GM19438 (cell line): ENCODE measurements at regions not wholly inside any gene's neighbourhood (a gene's known extent, or its start where the extent isn't known, plus 50 kb on each side); places are given as distances from the start of the nearest gene placed in this dataset.

Source experiments
- ATAC-seq: cut with Tn5 transposase; IDR thresholded peaks from one replicate; pipeline ENCODE4 v1.9.1; 2021; ENCODE audit warnings: low read depth; ENCODE audit not compliant: unreplicated experiment

DNA sequence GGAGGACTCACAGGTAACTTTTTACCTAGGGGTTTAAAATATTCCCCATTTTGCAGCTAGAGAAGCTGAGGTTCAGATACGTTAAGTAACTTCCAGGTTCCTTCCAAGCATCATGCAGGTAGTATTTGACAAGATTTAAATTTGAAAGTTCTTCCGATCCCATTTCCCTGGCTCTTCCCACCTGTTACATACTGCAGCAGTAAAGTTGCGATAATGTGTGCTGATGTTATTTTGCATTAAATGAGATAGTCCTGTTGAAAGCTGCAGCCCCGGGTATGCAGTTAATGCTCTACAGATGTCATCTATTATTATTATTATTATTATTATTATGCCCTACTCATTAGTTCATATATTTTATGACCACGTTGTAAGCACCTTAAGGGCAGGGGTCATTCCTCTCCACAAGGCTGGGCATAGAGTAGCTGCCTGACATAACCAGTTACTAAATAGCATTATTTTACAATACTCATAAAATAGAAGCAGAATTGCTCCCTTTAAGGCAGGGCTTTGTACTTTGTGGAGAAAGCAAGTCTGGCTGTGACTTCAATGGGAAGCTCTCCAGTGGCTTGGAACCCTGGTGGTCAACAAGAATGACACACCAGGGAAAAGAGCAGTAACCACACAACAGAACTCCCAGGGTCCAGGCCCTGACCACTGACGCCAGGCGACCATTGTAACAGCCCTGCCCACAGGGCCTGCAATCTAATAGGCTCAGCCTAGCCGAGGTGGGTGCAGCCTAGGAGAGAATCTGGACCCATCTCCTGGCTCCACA is 90.8 kb upstream of the CALM2 start:
- ATAC-seq = no peak

DNA sequence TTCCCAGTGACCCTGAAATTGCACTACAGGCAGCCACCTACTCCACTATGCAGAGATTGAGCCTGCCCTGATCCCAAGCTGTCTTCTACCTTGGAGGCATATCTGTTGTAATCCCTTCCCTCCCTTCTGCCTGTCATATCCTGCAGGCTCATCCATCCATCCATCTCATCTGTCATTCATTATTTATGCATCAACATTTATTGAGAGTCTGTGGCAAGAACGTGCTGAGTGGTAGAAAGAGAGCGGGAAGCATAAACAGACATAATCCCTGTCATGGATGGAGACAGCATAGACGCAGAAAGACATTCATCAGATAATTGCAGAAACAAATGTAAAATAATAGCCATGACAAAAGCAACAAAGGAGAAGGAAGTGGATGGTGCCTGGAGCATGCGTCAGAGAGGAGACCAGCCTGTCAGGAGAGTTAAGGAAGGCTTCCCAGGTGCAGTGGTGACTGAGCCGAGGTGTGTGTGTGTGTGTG is 89.5 kb upstream of the CALM2 start:
- no peak for ATAC-seq

DNA sequence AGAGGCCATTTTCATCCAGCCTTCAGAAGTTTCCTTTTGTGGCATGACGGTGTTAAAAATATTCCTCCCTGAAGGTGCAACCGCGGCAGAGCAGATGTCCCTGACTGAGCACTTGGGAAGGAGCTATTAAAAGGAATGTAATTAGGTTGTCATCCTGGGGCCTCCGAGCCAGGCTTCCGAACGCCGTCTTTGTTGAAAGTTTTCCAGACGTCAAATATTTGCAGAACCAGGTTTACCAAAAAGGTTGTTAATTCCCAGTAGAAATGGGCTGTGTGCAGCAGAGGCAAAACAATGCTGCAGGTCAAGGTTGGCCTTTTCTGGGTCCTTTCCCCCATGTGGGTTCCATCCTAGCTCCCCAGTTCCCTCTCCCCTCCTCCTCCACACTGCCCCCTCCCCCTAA is 88.8 kb upstream of the CALM2 start:
- no peak for ATAC-seq

DNA sequence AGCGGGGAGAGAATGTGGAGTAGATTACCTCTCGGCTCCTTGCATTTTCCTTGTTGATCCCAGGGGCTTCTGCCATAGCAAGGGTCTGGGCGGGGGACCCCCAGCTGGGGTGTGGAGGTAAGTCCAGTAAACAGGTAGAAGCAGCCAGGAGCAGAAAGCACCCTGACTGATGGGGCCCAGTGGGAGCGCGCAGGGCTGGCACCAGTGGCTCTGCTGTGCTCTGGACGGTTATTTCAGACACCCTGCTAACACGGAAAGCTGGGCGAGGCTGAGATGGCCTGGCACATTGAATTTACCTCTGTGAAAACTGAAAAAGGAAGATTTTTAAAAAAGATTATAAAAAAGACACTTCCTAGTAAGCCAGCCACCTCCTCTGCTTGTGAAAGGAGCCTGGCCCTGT is 88.4 kb upstream of the CALM2 start:
- no peak for ATAC-seq

DNA sequence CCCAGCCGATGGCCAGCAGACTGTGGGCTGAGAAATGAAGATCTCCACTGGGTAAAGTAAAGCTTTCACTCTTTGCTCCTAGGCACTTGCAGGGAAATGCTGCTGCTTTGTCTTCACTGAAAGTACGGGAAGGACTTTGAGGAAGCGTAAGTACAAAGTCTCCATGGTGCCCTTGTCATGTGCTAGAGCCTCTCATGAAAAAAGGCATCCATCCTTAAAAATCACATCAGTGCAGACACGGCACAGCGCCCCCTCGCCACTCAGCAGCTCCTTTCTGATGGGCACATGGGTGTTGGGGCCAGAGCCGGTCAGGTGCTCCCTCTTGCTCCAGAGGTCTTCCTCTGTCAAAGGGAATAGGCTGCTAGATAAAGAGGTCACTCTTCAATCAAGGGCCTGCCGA is 87.8 kb upstream of the CALM2 start:
- no peak for ATAC-seq

DNA sequence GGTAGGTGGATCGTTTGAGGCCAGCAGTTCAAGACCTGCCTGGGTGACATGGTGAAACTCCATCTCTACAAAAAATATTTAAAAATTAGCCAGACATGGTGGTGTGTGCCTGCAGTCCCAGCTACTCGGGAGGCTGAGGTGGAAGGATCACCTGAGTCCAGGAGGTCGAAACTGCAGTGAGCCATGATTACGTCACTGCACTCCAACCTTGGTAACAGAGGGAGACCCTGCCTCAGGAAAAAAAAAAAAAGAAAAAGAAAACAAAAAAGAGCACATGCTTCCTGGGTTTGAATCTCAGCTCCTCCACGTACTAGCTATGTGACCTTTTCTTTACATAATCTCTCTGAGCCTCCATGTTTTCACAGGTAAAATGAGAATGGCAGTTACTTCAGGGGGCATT is 86.3 kb upstream of the CALM2 start:
- ATAC-seq = no peak

DNA sequence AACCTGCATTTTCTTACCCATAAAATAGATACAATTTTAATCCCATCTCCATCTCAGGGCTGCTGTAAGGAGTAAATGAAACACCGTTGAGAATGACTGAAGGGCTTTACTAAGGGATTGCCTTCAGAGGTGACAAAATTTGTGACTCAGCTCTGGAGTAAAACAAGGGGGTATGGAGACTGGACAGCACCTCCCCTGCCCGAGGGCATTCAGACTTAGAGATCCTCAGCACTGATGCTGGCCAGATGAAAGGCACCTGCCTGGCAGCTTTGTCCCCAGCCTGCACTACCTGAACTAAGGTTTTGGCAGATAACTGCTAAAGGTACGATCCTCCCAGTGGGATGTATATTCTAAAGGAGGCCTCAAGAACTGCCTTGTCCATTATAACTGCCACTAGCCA is 84.7 kb upstream of the CALM2 start:
- no peak for ATAC-seq

DNA sequence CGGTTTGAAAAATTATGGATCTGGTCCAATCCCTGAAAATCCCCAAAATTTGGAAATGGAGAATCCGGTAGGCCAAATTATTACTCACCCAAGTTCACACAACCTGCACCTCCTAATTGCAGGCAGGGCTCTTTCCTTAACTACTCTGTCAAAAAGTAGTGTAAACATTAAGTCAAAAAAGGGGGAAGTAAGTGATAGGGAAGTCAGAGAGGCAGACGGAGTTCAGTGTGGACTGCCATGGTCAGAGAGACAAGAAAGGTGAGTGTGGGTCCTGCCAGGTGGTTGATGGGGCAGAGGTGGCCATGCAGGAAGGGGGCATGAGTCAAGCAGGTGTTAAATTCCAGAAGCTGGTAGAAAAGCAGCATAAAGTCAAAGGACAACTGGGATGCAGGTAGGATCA is 83.5 kb upstream of the CALM2 start:
- no peak for ATAC-seq

DNA sequence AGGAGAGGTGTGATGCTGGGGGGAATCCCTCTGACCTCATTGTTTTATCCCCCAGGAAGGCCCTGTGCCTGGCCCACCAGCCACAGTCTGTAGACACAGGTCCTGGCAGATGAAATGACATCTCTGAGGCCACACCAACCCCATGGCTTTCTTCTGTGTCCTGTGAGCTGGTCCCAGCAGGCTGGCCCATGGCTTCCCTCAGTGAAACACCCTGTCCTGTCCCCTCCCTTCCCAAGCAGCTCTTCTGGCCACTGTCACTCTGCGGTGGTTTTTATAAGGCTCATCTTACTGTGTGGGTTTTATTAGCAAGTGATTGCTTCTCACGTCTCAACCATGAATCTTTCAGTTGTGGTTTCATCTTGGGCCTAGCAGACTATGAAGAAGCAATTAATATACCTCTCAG is 81.6 kb upstream of the CALM2 start:
- no peak for ATAC-seq

DNA sequence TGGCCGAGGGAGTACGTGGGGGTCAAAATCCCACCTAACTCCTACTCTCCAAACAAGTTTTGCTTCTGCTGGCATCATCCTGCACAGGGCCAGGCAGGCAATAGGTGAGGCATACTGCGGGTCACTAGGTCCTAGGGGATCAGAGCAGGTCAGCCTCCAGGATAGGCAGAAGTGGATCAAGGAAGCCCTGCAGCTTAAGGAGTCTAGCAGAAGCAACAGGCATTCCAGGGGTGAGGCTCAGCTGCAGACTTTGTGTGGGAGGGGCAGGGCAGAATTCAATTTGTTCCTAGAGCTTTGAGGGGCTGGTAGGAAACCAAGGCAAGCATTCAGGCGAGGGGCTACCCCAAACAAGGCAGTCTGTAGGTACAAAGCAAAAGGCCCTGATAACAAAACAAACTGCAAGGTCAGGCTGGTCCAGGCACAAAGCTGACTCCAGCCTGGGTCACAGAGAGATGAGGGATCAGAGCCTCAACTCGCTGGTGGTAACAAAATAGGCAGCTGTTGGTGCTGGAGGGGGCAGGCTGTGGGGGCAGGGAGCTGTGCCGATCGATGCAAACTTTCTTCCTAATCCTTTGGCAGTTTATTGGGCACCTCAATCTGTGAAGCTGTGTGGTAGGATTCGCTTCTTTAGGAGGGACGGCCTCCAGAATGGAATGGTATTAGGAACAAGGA is 80.2 kb upstream of the CALM2 start:
- ATAC-seq = no peak

DNA sequence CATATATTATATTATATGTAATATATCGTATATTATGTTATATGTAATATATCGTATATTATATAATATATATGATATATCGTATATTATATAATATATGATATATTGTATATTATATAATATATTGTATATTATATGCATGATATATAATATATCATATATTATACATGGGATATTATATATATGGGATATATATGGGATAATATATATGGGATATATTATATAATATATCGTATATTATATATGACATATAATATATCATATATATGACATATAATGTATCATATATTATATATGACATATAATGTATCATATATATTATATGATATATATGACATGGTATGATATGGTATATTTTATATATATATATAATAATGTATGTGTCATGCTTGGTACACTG is 79.5 kb upstream of the CALM2 start:
- no peak for ATAC-seq

DNA sequence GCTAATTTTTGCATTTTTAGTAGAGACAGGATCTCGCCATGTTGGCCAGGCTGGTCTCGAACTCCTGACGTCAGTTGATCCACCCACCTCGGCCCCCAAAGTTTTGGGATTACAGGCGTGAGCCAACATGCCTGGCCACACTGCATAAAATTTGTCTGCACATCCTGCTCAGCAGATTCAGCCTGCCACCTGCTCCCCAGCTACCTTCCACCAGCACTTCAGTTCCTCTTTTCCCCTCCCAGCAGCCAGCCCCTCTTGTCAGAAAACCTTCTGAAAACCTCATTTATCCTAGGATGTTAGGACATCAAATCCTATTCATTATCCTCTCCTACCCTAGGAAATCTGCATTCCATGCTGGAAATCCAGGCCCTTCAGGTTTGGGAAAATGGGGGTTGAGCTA is 78.2 kb upstream of the CALM2 start:
- no peak for ATAC-seq

DNA sequence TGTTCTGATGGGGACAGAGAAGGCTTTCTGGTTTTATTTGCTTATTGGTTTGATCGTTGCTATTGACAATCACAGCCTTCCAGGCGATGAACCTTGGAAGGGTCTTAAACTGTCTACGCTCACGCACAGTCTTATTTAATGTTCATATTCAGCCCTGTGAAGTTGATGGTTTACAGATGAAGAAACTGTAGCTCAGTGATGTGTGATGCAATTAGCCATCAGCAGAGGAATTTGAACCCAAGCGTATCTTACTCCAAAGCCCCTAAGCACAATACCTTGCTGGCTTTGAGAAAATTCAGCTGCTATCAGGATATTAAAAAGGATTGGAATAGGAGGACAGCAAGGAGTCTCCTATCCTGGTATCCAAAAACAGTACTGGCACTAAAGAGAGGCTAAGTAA is 77.1 kb upstream of the CALM2 start:
- ATAC-seq = no peak

DNA sequence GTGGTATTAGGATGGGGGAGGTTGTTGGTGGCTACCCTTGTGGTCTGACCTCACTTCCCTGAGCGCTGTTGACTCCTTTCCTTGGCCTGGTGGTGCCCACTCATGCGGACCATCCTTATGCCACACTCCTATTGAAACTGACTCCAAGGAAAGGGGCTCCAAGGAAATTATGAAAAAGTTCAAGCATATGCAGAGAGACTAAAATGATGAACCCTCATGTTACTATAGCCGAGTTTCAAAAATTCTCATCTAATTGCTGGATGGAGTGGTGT is 75.0 kb upstream of the CALM2 start:
- ATAC-seq = no peak

DNA sequence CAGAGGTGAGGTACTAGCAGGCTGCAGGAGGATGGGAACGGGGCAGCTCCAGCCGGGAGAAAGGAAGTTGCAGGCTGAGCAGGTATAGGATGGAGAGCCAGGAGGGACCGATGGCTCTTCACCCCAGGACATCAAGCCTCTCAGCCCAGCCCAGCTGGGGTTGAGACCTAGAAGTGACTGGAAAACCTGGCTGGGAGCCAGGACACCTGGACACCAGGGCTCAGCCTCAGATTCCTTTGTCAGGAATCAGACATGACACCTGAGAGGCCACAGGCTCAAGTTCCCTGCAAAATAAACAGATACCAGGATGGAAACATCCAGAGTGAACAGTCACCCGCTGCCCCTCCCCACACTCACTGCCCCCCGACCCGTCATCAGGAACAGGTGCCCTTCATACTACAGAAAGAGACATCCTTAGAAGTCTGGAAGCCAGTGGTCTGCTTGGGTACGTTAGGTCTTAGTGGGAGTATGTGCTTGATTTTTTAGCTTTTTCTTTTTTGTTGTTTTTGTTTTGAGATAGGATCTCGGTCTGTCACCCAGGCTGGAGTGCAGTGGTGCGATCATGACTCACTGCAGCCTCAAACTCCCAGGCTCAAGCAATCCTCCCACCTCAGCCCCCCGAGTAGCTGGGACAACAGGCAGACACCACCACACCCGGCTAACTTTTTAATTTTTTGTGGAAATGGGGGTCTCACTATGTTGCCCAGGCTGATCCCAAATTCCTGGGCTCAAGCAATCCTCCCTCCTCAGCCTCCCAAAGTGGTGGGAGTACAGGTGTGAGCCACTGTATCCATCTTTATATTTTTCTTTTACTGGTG is 74.5 kb upstream of the CALM2 start:
- ATAC-seq = no peak

DNA sequence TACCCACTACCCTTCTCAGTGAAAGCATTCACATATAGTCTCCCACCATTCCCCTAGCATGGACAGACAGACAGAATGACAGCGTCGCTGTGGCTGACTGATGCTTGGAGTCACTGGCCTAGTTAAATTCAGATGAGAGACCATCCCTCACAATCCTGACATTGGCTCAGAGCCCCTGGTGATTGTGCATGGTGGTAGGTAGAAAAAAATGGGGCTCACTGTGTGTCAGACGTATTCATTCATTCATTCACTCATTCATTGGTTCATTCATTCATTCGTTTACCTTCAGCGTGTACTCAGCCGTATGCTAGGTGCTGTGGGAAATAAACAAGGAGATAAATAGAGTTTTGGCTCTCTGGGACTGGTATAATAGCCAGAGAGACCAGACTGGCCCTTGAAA is 73.6 kb upstream of the CALM2 start:
- no peak for ATAC-seq

DNA sequence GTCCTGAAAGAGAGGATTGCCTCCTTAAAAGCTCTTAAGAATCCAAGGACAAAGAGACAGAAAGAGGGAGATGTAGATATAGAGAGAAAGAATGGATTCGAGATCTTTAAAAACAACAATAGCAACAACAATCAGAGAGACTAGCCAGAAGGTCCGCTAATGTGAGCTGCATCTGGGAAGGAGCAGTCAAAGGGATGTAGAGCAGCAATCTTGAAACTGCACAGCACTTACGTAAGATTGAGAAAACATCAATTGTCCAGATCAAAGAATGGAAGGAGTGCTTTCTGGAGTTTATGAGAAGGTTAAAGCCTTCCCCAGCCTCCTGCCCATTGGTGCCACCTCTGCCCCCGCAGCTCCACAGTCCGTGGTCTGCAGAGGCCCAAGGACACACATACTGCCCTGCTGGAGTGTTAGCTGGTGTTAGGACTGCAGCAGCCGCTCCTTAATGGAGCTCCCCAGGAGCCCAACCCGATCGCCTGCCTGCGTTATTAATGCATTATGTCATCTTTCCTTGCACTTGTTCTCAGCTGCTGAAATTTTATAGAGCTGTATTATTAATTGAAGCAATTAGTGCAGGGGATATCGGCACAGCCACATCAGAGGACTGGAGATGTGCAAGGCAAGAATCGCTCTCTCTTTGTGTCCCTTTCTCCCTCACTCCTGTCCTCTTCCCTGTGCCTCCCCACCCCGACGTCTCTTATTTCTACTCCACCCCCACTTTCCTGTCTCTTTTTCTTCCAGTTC is 73.0 kb upstream of the CALM2 start:
- ATAC-seq = no peak

DNA sequence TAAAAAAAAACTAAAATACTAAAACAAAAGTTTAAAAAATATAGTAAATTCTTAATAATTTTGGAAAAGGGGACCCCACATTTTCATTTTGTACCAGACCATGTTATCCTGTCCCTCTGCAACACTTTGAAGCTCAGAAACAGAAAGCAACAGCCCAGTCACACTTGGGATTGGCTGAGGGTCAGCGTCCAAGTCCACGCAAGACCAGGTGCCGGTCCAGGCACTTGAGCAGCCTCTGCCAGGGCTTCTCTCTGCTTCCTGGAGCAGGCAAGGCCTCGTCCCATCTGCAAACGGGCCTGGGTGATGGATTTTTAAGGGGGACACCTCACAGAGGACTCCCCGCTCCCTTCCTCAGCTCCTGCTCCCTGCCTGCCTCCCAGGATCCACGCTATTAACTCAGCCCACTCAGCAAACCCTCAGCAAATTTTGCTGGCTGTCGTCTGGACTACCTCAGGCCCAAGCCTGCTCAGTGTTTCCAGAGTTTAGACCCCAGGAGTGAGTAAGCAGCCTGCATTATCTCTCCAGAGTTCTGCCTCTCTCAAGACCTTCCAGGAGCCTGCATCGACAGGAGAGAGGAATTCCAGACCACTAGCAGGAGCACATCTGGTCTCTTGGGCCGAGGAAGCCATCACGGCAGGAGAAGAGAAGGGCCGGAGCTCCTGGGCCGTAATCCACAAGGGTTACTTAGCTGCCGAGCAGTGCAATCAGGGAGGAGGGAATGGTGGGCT is 67.4 kb upstream of the CALM2 start:
- ATAC-seq = no peak

DNA sequence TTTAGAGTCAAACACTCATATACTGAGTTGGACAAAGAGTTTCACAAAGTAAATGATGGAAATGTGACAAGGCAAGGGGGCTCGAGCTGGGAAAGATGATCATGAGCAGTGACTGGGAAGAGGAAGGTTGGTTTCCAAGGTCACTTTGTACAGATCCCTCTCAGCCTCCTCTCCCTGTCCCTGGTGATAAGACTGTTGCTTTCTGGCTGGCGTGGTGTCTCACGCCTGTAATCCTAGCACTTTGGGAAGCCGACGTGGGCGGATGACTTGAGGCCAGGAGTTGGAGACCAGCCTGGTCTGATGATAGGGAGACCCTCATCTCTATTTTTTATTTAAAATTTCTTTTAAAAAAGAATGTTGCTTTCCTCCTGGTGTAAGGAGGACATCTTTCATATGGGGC is 65.4 kb upstream of the CALM2 start:
- no peak for ATAC-seq
